Peyer's patch (tissue), 4 donors: ENCODE measurements at regions not wholly inside any gene's neighbourhood (a gene's known extent, or its start where the extent isn't known, plus 50 kb on each side); places are given as distances from the start of the nearest gene placed in this dataset.
"Not testable (repeated sequence)": the region's sequence is repeated elsewhere in the genome, so short reads cannot be mapped to it uniquely, and the experiment has no call there.

ENCODE experiments used
- DNase-seq, 3 donors: peaks; one replicate each; pipeline ENCODE4 v3.0.0-alpha.2; 2017 to 2019
- H3K27ac ChIP-seq, 4 donors: fragments of 200-600 bp; sonication (generic); one replicate each; pipeline ENCODE4 v1.5.1; 2016 to 2019
- H3K27me3 ChIP-seq, 2 donors: fragments of 200-600 bp; sonication (generic); one replicate each; pipeline ENCODE4 v1.5.1; 2019
- H3K36me3 ChIP-seq, 3 donors: fragments of 200-600 bp; sonication (generic); one replicate each; pipeline ENCODE4 v1.5.1; 2016 to 2019
- H3K4me1 ChIP-seq, 4 donors: fragments of 200-600 bp; sonication (generic); one replicate each; pipeline ENCODE4 v1.5.1; 2016 to 2019
- H3K4me3 ChIP-seq, 4 donors: fragments of 200-600 bp; sonication (generic); 1 replicate in 3 of 4; 2 replicates in 1 of 4; pipeline ENCODE4 v1.5.1; 2016 to 2019; ENCODE audit warnings: mild to moderate bottlenecking in 1 of 4
- H3K9me3 ChIP-seq, 4 donors: fragments of 200-600 bp; sonication (generic); one replicate each; pipeline ENCODE4 v1.5.1; 2016 to 2019; ENCODE audit warnings: mild to moderate bottlenecking in 1 of 4
- CTCF ChIP-seq, 6 experiments: fragments of 450-650 bp in 4 of 6; fragments of 200-600 bp in 2 of 6; sonication (generic) in 1 of 6; IDR thresholded peaks; one replicate each; pipeline ENCODE4 v1.5.1; 2017 to 2019; ENCODE audit warnings: antibody characterized with exemption in 6 of 6, mild to moderate bottlenecking in 3 of 6, moderate library complexity in 1 of 6
- POLR2A ChIP-seq, 2 donors: fragments of 450-650 bp; IDR thresholded peaks; one replicate each; pipeline ENCODE4 v1.5.1; 2017; ENCODE audit warnings: antibody characterized with exemption in 2 of 2, mild to moderate bottlenecking in 2 of 2, moderate library complexity in 2 of 2

- no peak for TF ChIP-seq POLR2A (IDR thresholded peaks at IDR 0.05)
- TF ChIP-seq CTCF (IDR thresholded peaks at IDR 0.05): no peak
- H3K9me3 ChIP-seq: no peaks in the 10 kb centered on the region
- no peak overlapping the region for H3K27ac ChIP-seq
- H3K4me1 ChIP-seq: no peaks in the 10 kb centered on the region
- H3K36me3 ChIP-seq: no peaks in the 10 kb centered on the region
- DNase-seq: no peak
- no peaks in the 10 kb centered on the region for H3K27me3 ChIP-seq
- no peak overlapping the region for H3K4me3 ChIP-seq
Observed at GRCh38 chr2:90076311-90076710, 1384.8 kb downstream of the RPIA start.

- no peaks in the 10 kb centered on the region for H3K9me3 ChIP-seq
- DNase-seq: no peak
- no peaks in the 10 kb centered on the region for H3K4me1 ChIP-seq
- no peak for TF ChIP-seq CTCF (IDR thresholded peaks at IDR 0.05)
- TF ChIP-seq POLR2A (IDR thresholded peaks at IDR 0.05): no peak
- H3K27me3 ChIP-seq: no peaks in the 10 kb centered on the region
- no peak overlapping the region for H3K27ac ChIP-seq
- no peak overlapping the region for H3K4me3 ChIP-seq
- no peaks in the 10 kb centered on the region for H3K36me3 ChIP-seq
Observed at GRCh38 chr2:90077948-90078347, 1386.5 kb downstream of the RPIA start.

GRCh38 chr2:90079374-90079773 lies 1387.9 kb downstream of the RPIA start:
- Histone ChIP-seq H3K36me3 (no peaks in the 10 kb centered on the region), H3K4me3 (no peak overlapping the region), H3K27ac (no peak overlapping the region), H3K27me3 (no peaks in the 10 kb centered on the region), H3K4me1 (no peaks in the 10 kb centered on the region), H3K9me3 (no peaks in the 10 kb centered on the region)
- no peak for DNase-seq
- TF ChIP-seq CTCF (IDR thresholded peaks at IDR 0.05): no peak
- TF ChIP-seq POLR2A (IDR thresholded peaks at IDR 0.05): no peak

GRCh38 chr2:90087792-90088191 lies 1396.3 kb downstream of the RPIA start:
- DNase-seq, H3K27ac ChIP-seq, H3K27me3 ChIP-seq, H3K4me3 ChIP-seq, H3K9me3 ChIP-seq, H3K4me1 ChIP-seq, H3K36me3 ChIP-seq: not testable (repeated sequence)

- not testable (repeated sequence) for H3K9me3 ChIP-seq, H3K4me1 ChIP-seq, H3K27ac ChIP-seq, H3K27me3 ChIP-seq, H3K4me3 ChIP-seq, H3K36me3 ChIP-seq, DNase-seq
Observed at GRCh38 chr2:90093571-90094270, 1402.2 kb downstream of the RPIA start.

DNA sequence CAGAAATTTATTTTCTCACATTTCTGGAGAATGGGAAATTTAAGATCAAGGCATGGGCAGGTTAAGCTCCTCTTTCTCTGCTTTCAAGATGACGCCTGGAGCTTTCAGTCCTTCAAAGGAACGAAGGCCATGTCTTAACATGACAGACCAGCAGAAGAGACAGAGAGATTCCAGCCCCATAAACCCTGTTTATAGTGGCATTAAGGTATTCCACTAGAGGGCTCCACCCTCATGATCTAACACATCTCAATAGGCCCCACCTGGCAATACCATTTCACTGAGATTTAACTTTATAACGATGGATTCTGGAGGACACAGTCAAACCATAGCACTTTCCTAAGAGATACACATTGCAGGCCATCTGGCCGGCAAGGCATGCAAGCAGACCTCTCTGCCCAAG lies 1406.1 kb downstream of the RPIA start:
- not testable (repeated sequence) for H3K4me1 ChIP-seq, H3K36me3 ChIP-seq, H3K27ac ChIP-seq, DNase-seq, H3K9me3 ChIP-seq, H3K4me3 ChIP-seq, H3K27me3 ChIP-seq

DNA sequence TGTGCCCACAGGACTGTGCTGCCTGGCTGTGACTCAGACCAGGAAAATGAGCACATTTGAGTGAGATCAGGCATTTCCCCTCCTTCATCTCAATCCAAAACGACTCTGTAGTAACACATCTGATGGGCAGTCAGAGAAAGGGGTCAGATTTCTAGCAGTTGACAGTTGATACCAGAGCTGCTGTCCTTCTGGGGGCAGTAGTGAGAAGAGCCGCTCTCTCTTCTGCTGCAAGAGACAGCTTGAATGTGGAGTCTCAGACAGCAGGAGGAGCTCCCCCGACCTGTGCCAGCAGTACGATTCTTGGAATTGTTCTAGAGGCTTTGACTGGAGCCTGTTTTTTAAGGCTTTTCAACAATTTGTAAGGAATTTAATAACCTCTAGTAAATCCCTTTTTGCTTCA lies 1413.7 kb downstream of the RPIA start:
- H3K4me1 ChIP-seq, H3K27ac ChIP-seq: not testable (repeated sequence)

GRCh38 chr2:90123409-90123808 lies 1431.9 kb downstream of the RPIA start:
- not testable (repeated sequence) for H3K9me3 ChIP-seq, H3K36me3 ChIP-seq, H3K4me3 ChIP-seq, H3K4me1 ChIP-seq, H3K27me3 ChIP-seq, H3K27ac ChIP-seq, DNase-seq

More for the DNA sequence above, 1413.7 kb downstream of the RPIA start:
- not testable (repeated sequence) for DNase-seq, H3K36me3 ChIP-seq, H3K27me3 ChIP-seq, H3K4me3 ChIP-seq, H3K9me3 ChIP-seq

- not testable (repeated sequence) for H3K36me3 ChIP-seq, H3K9me3 ChIP-seq, H3K27ac ChIP-seq, H3K4me1 ChIP-seq, H3K4me3 ChIP-seq, DNase-seq, H3K27me3 ChIP-seq
Observed at GRCh38 chr2:90139046-90139445, 1447.6 kb downstream of the RPIA start.

GRCh38 chr2:90141558-90141957 lies 1450.1 kb downstream of the RPIA start:
- not testable (repeated sequence) for H3K4me3 ChIP-seq, H3K27ac ChIP-seq, DNase-seq, H3K27me3 ChIP-seq, H3K4me1 ChIP-seq, H3K9me3 ChIP-seq, H3K36me3 ChIP-seq
